Esophagus squamous epithelium (tissue), 5 donors: ENCODE measurements at regions not wholly inside any gene's neighbourhood (a gene's known extent, or its start where the extent isn't known, plus 50 kb on each side); places are given as distances from the start of the nearest gene placed in this dataset.

Experiments
- DNase-seq: peaks from one replicate; lab custom pipeline; 2025; lab: John Stamatoyannopoulos, UW
- H3K27ac ChIP-seq, 4 donors: fragments of 200-600 bp; sonication (generic); one replicate each; pipeline ENCODE4 v1.5.1; 2016 to 2019; ENCODE audit warnings: mild to moderate bottlenecking in 1 of 4
- H3K27me3 ChIP-seq, 4 donors: fragments of 200-600 bp; sonication (generic); 1 replicate in 3 of 4; 2 replicates in 1 of 4; pipeline versions ENCODE4 v1.5.1 to v1.6.0; 2017 to 2021; ENCODE audit warnings: antibody characterized with exemption in 1 of 4
- H3K36me3 ChIP-seq, 3 donors: fragments of 200-600 bp; sonication (generic); one replicate each; pipeline ENCODE4 v1.5.1; 2016 to 2019
- H3K4me1 ChIP-seq, 3 donors: fragments of 200-600 bp; sonication (generic); one replicate each; pipeline ENCODE4 v1.5.1; 2017 to 2019
- H3K4me3 ChIP-seq, 4 donors: fragments of 200-600 bp; sonication (generic); 1 replicate in 3 of 4; 2 replicates in 1 of 4; pipeline ENCODE4 v1.5.1; 2016 to 2019; ENCODE audit warnings: mild to moderate bottlenecking in 2 of 4, moderate library complexity in 1 of 4
- H3K9me3 ChIP-seq, 3 donors: fragments of 200-600 bp; sonication (generic); one replicate each; pipeline ENCODE4 v1.5.1; 2016 to 2019
- CTCF ChIP-seq, 6 experiments: fragments of 450-650 bp in 4 of 6; fragments of 200-600 bp in 2 of 6; sonication (generic) in 2 of 6; IDR thresholded peaks; one replicate each; pipeline ENCODE4 v1.5.1; 2016 to 2019; ENCODE audit warnings: antibody characterized with exemption in 6 of 6, mild to moderate bottlenecking in 4 of 6, moderate library complexity in 4 of 6
- POLR2A ChIP-seq, 4 donors: fragments of 450-650 bp; IDR thresholded peaks; one replicate each; pipeline ENCODE4 v1.6.1; 2017; ENCODE audit warnings: antibody characterized with exemption in 4 of 4, mild to moderate bottlenecking in 4 of 4, moderate library complexity in 3 of 4
- WGBS, 2 donors: methylation state at CpG; one replicate each; pipeline ENCODE4 v1.1.5; 2018; 5-methylcytosine and 5-hydroxymethylcytosine counted together
- intact Hi-C: fragments of 100-400 bp; cut with DNase I; formaldehyde crosslinking; loops from one replicate; pipeline ENCODE4 v1.15.0; 2022
- donor health status: DM: yes; HTN: yes; CAD: no.

GRCh38 chr9:134522502-134522848, 119.1 kb upstream of the COL5A1 start:
- Histone ChIP-seq H3K4me1 (no peaks in the 10 kb centered on the region), H3K27ac (no peak overlapping the region), H3K9me3 (peaks cover 0 to 5% (median 0%) of the 10 kb centered on the region in 3 donors), H3K4me3 (no peak overlapping the region), H3K27me3 (peaks cover 0 to 44% (median 0%) of the 10 kb centered on the region in 4 donors), H3K36me3 (no peaks in the 10 kb centered on the region)
- TF ChIP-seq CTCF (IDR thresholded peaks at IDR 0.05) (no peak), POLR2A (IDR thresholded peaks at IDR 0.05) (no peak)
- DNase-seq, result no peak
- intact Hi-C loops, result no loop called here
- WGBS, 2 donors, result 81 to 83% methylated on average over 4 to 6 of the region's 7 CpGs

- Histone ChIP-seq H3K9me3 (peaks cover 0 to 5% (median 0%) of the 10 kb centered on the region in 3 donors), H3K36me3 (no peaks in the 10 kb centered on the region), H3K4me1 (no peaks in the 10 kb centered on the region), H3K27ac (no peak overlapping the region), H3K4me3 (no peak overlapping the region), H3K27me3 (peaks cover 0 to 46% (median 0%) of the 10 kb centered on the region in 4 donors)
- intact Hi-C loops, result no loop called here
- 78 to 81% methylated on average over 11 of the region's 11 CpGs for WGBS, 2 donors
- DNase-seq, result no peak
- TF ChIP-seq POLR2A (IDR thresholded peaks at IDR 0.05) (no peak), CTCF (IDR thresholded peaks at IDR 0.05) (no peak)
These were observed 118.6 kb upstream of the COL5A1 start for GRCh38 chr9:134522976-134523375.

DNA sequence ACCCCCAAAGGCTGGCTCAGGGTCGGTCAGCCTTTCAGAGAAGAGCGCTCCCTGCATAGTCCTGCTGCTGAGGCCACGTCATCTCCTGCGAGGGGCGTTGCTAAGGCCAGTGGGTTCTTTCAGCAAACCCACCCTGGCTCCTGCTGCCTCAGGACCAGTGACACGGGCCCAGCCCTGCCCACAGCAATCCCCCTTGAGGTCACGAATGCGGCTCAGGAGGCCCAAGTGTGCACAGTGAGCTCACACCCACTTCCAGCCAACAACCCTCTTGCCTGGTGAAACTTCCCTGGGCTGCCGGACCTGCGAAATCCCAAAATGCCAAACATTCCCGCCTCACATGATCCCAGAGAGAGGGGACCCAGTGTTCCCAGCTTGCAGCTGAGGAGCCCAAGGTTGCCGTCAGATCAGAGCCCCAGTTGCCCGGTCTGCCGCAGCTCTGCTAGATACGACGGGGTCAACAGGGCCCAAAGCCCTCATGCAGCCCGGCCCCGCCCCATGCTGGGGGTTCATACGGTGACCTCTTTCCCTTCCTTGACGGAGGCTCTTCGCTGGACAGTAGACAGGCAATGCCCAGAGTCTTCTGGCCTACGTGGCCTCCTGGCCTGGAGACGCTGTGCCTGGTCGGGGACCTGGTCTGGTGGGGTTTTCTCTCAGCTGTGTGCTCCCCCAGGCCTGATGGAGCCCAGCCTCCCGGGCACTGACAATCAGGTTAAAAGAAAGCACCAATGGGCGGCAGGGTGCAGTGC, 116.4 kb upstream of the COL5A1 start:
- no peaks in the 10 kb centered on the region for H3K4me1 ChIP-seq
- no peaks in the 10 kb centered on the region for H3K36me3 ChIP-seq
- peak overlapping the region in 1 of 4 donors; percentile 64 for H3K27ac ChIP-seq
- TF ChIP-seq POLR2A (IDR thresholded peaks at IDR 0.05), result no peak
- no peak for TF ChIP-seq CTCF (IDR thresholded peaks at IDR 0.05)
- H3K9me3 ChIP-seq, result peaks cover 0 to 11% (median 1%) of the 10 kb centered on the region in 3 donors
- H3K4me3 ChIP-seq, result no peak overlapping the region
- H3K27me3 ChIP-seq, result peaks cover 0 to 52% (median 0%) of the 10 kb centered on the region in 4 donors
- intact Hi-C loops, result no loop called here
- no peak for DNase-seq
- 60% methylated on average over 1 of the region's 26 CpGs; no CpG with 5 or more reads in 1 of the 2 donors for WGBS, 2 donors

GRCh38 chr9:134525841-134526583, 115.6 kb upstream of the COL5A1 start:
- H3K27me3 ChIP-seq, result peaks cover 0 to 52% (median 0%) of the 10 kb centered on the region in 4 donors
- TF ChIP-seq CTCF (IDR thresholded peaks at IDR 0.05) (no peak), POLR2A (IDR thresholded peaks at IDR 0.05) (no peak)
- H3K4me1 ChIP-seq, result no peaks in the 10 kb centered on the region
- no peak for DNase-seq
- H3K9me3 ChIP-seq, result peaks cover 0 to 14% (median 8%) of the 10 kb centered on the region in 3 donors
- WGBS, 2 donors, result 57 to 75% methylated on average over 9 to 15 of the region's 26 CpGs
- H3K36me3 ChIP-seq, result no peaks in the 10 kb centered on the region
- peak overlapping the region in 3 of 4 donors; percentile 38 to 64 (median 64) for H3K27ac ChIP-seq
- intact Hi-C loops, result no loop called here
- no peak overlapping the region for H3K4me3 ChIP-seq
